Colonic mucosa (tissue), 4 donors: ENCODE measurements at regions not wholly inside any gene's neighbourhood (a gene's known extent, or its start where the extent isn't known, plus 50 kb on each side); places are given as distances from the start of the nearest gene placed in this dataset.

Experiments used
- DNase-seq: peaks from one replicate; pipeline ENCODE4 v3.0.0-alpha.2; 2020
- H3K27ac ChIP-seq: fragments of 200-600 bp; one replicate; pipeline ENCODE4 v1.8.0; 2021
- H3K27me3 ChIP-seq: fragments of 200-600 bp; one replicate; pipeline ENCODE4 v1.8.0; 2021
- H3K36me3 ChIP-seq: fragments of 200-600 bp; one replicate; pipeline ENCODE4 v1.8.0; 2021
- H3K4me1 ChIP-seq: fragments of 200-600 bp; one replicate; pipeline ENCODE4 v1.8.0; 2021; ENCODE audit warnings: mild to moderate bottlenecking
- H3K4me3 ChIP-seq: fragments of 200-600 bp; one replicate; pipeline ENCODE4 v1.8.0; 2021
- H3K9ac ChIP-seq, 2 donors: one replicate each; pipeline ENCODE4 v1.7.0; 2013; ENCODE audit warnings: control low read depth in 2 of 2, low read depth in 2 of 2, low read length in 2 of 2
- H3K9me3 ChIP-seq: fragments of 200-600 bp; one replicate; pipeline ENCODE4 v1.8.0; 2021
- intact Hi-C: fragments of 100-400 bp; cut with DNase I; formaldehyde crosslinking; loops from one replicate; pipeline ENCODE4 v1.14.1; 2022
- TF ChIP-seq, protein P1 (sequence below): fragments of 200-600 bp; IDR thresholded peaks from one replicate; pipeline ENCODE4 v1.8.0; 2022; ENCODE audit warnings: antibody characterized with exemption, mild to moderate bottlenecking
- donor health status: healthy.
- donor health status: DM: no; HTN: no; CAD: no.
- donor health status: DM: no; HTN: no; CAD: no.

- intact Hi-C loops = no loop called here
- no peak for DNase-seq
- H3K27me3 ChIP-seq = no peaks in the 10 kb centered on the region
- no peak overlapping the region for H3K4me3 ChIP-seq
- H3K9ac ChIP-seq = no peak overlapping the region
- H3K4me1 ChIP-seq = no peaks in the 10 kb centered on the region
- H3K27ac ChIP-seq = no peak overlapping the region
- TF ChIP-seq, protein P1, sequence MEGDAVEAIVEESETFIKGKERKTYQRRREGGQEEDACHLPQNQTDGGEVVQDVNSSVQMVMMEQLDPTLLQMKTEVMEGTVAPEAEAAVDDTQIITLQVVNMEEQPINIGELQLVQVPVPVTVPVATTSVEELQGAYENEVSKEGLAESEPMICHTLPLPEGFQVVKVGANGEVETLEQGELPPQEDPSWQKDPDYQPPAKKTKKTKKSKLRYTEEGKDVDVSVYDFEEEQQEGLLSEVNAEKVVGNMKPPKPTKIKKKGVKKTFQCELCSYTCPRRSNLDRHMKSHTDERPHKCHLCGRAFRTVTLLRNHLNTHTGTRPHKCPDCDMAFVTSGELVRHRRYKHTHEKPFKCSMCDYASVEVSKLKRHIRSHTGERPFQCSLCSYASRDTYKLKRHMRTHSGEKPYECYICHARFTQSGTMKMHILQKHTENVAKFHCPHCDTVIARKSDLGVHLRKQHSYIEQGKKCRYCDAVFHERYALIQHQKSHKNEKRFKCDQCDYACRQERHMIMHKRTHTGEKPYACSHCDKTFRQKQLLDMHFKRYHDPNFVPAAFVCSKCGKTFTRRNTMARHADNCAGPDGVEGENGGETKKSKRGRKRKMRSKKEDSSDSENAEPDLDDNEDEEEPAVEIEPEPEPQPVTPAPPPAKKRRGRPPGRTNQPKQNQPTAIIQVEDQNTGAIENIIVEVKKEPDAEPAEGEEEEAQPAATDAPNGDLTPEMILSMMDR = no peak
- no peaks in the 10 kb centered on the region for H3K36me3 ChIP-seq
- H3K9me3 ChIP-seq = no peaks in the 10 kb centered on the region
These were observed 1010.1 kb downstream of the CDH18 start for GRCh38 chr5:18977880-18978279.

- no peak for DNase-seq
- Histone ChIP-seq H3K27me3 (no peaks in the 10 kb centered on the region), H3K4me1 (no peaks in the 10 kb centered on the region), H3K9ac (no peak overlapping the region), H3K9me3 (no peaks in the 10 kb centered on the region), H3K4me3 (no peak overlapping the region), H3K36me3 (no peaks in the 10 kb centered on the region), H3K27ac (no peak overlapping the region)
- TF ChIP-seq, protein P1 = no peak
- intact Hi-C loops = no loop called here
These were observed 1003.4 kb downstream of the CDH18 start for GRCh38 chr5:18984559-18985080.

GRCh38 chr5:18985171-18985758 lies 1002.7 kb downstream of the CDH18 start:
- DNase-seq = no peak
- intact Hi-C loops = no loop called here
- no peaks in the 10 kb centered on the region for H3K9me3 ChIP-seq
- no peak overlapping the region for H3K4me3 ChIP-seq
- H3K4me1 ChIP-seq = no peaks in the 10 kb centered on the region
- H3K27ac ChIP-seq = no peak overlapping the region
- no peaks in the 10 kb centered on the region for H3K27me3 ChIP-seq
- no peaks in the 10 kb centered on the region for H3K36me3 ChIP-seq
- H3K9ac ChIP-seq = no peak overlapping the region
- TF ChIP-seq, protein P1 = no peak

GRCh38 chr5:18987101-18987500 lies 1000.9 kb downstream of the CDH18 start:
- no peak for DNase-seq
- intact Hi-C loops = no loop called here
- H3K9ac ChIP-seq = no peak overlapping the region
- no peaks in the 10 kb centered on the region for H3K36me3 ChIP-seq
- H3K27me3 ChIP-seq = no peaks in the 10 kb centered on the region
- TF ChIP-seq, protein P1 = no peak
- no peak overlapping the region for H3K4me3 ChIP-seq
- no peaks in the 10 kb centered on the region for H3K9me3 ChIP-seq
- no peak overlapping the region for H3K27ac ChIP-seq
- no peaks in the 10 kb centered on the region for H3K4me1 ChIP-seq

DNA sequence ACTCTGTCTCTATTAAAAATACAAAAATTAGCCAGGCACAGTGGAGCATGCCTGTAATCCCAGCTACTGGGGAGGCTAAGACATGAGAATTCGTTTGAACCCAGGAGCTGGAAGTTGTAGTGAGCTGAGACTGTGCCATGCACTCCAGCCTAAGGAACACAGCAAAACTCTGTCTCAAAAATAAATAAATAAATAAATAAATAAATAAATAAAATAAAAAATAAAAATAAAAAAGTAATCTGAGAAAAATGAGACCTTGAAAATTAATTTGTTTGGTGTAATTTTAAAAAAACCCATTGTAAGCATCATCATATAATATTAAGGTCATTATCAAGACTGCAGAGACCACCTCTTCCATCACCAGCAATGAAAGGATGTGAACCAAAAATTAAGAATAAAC lies 997.1 kb downstream of the CDH18 start:
- no peak for DNase-seq
- Histone ChIP-seq H3K9me3 (no peaks in the 10 kb centered on the region), H3K4me3 (no peak overlapping the region), H3K27me3 (no peaks in the 10 kb centered on the region), H3K9ac (no peak overlapping the region), H3K4me1 (no peaks in the 10 kb centered on the region), H3K36me3 (no peaks in the 10 kb centered on the region), H3K27ac (no peak overlapping the region)
- intact Hi-C loops = no loop called here
- TF ChIP-seq, protein P1 = no peak
